Hematopoietic multipotent progenitor cell treated with erythropoietin and hydrocortisone succinate and interleukin-3 and kit ligand, for 8 days (in vitro differentiated cells): ENCODE measurements at regions not wholly inside any gene's neighbourhood (a gene's known extent, or its start where the extent isn't known, plus 50 kb on each side); places are given as distances from the start of the nearest gene placed in this dataset.
"Not testable (repeated sequence)": the region's sequence is repeated elsewhere in the genome, so short reads cannot be mapped to it uniquely, and the experiment has no call there.

ENCODE experiments used
- DNase-seq: peaks from one replicate; pipeline ENCODE4 v3.0.0-alpha.2; 2015

GRCh38 chr20:23147964-23148730 is 62.0 kb upstream of the CD93 start:
- DNase-seq, result peak; percentile 53

GRCh38 chr20:23147647-23147963 is 61.5 kb upstream of the CD93 start:
- no peak for DNase-seq

GRCh38 chr20:23146857-23147637 is 60.9 kb upstream of the CD93 start:
- DNase-seq, result no peak

- peak; percentile 59 for DNase-seq
These were observed 60.1 kb upstream of the CD93 start for GRCh38 chr20:23146181-23146580.

- no peak for DNase-seq
These were observed 59.2 kb upstream of the CD93 start for GRCh38 chr20:23145281-23145700.

GRCh38 chr20:23144856-23145255 is 58.7 kb upstream of the CD93 start:
- no peak for DNase-seq

- DNase-seq, result no peak
These were observed 58.0 kb upstream of the CD93 start for GRCh38 chr20:23143986-23144690.

GRCh38 chr20:23143098-23143497 is 57.0 kb upstream of the CD93 start:
- DNase-seq, result peak; percentile 55

GRCh38 chr20:23142162-23143050 is 56.3 kb upstream of the CD93 start:
- no peak for DNase-seq

- no peak for DNase-seq
These were observed 55.5 kb upstream of the CD93 start for GRCh38 chr20:23141450-23142161.

GRCh38 chr20:23140991-23141390 is 54.9 kb upstream of the CD93 start:
- DNase-seq, result no peak

- DNase-seq, result not testable (repeated sequence)
These were observed 53.9 kb upstream of the CD93 start for GRCh38 chr20:23139984-23140383.

GRCh38 chr20:23139524-23139923 is 53.4 kb upstream of the CD93 start:
- no peak for DNase-seq

- no peak for DNase-seq
These were observed 52.6 kb upstream of the CD93 start for GRCh38 chr20:23138682-23139081.

GRCh38 chr20:23138226-23138625 is 52.1 kb upstream of the CD93 start:
- DNase-seq, result no peak

GRCh38 chr20:23136893-23137745 is 51.0 kb upstream of the CD93 start:
- DNase-seq, result no peak

- DNase-seq, result no peak
These were observed 49.6 kb upstream of the CD93 start for GRCh38 chr20:23135449-23136420.
